GM10847 (cell line): ENCODE measurements at regions not wholly inside any gene's neighbourhood (a gene's known extent, or its start where the extent isn't known, plus 50 kb on each side); places are given as distances from the start of the nearest gene placed in this dataset.

Experiments used
- POLR2A ChIP-seq: IDR thresholded peaks from 2 replicates; pipeline ENCODE4 v1.6.1; 2011; ENCODE audit not compliant: insufficient read length; ENCODE audit errors: extremely low read depth

GRCh38 chr6:14882394-14883026 lies 363.4 kb upstream of the JARID2 start:
- no peak for TF ChIP-seq POLR2A

DNA sequence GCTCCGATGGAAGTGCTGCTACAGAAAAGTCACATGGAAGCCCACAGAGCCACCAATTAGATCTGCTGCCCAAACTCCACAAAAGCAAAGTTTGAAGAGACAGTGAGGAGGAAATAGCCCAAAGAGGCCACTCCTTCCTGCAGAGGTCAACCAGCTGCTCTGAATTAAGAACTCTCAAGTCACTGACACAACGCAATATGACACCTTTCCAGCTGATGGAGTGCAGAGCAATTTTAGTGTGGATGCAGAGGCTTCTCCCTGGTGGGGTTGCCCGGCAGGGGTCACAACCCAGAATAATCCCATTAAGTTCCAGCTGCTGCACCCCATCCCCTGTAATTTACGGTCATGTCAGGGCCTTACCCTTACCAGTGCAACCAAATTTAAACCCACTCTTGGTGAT lies 361.9 kb upstream of the JARID2 start:
- no peak for TF ChIP-seq POLR2A

DNA sequence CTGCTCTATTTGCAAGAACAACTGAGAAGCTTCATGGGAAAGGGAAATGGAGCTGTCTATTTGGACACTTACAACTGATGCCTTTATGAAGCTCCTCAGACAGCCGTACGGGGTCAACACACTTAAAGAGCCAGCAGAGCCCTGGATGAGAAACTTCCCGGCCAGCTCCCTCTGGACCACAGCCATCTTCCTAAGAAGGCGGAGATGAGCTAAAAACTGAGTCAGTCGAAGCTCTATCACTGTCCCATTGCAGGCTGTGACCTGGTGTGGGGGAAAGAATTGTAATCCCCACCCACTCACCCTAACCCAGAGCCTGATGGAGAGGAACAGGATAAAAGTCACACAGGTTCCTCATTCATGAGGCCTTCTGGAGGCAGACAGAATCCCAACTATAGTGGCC lies 360.4 kb upstream of the JARID2 start:
- TF ChIP-seq POLR2A, result no peak

- TF ChIP-seq POLR2A, result no peak
Observed at GRCh38 chr6:14887181-14887580, 358.7 kb upstream of the JARID2 start.

- no peak for TF ChIP-seq POLR2A
Observed at GRCh38 chr6:14887986-14888574, 357.8 kb upstream of the JARID2 start.

GRCh38 chr6:14888575-14889000 lies 357.3 kb upstream of the JARID2 start:
- no peak for TF ChIP-seq POLR2A

DNA sequence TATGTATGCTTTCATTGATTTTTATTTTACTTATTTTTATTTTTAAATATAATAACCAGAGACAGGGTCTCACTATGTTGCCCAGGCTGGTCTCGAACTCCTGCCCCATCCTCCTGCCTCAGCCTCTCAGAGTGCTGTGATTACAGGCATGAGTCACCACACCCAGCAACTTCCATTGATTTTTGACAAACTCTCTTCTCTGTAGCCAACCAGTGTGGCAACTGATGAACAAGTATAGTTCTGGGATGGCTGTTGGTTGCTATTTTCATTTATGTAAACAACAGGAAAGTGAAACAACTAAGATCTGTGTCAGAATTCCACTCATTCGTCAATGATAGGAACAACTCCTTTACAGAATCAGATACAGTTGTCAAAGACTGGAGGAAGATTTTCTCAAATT lies 356.7 kb upstream of the JARID2 start:
- no peak for TF ChIP-seq POLR2A

DNA sequence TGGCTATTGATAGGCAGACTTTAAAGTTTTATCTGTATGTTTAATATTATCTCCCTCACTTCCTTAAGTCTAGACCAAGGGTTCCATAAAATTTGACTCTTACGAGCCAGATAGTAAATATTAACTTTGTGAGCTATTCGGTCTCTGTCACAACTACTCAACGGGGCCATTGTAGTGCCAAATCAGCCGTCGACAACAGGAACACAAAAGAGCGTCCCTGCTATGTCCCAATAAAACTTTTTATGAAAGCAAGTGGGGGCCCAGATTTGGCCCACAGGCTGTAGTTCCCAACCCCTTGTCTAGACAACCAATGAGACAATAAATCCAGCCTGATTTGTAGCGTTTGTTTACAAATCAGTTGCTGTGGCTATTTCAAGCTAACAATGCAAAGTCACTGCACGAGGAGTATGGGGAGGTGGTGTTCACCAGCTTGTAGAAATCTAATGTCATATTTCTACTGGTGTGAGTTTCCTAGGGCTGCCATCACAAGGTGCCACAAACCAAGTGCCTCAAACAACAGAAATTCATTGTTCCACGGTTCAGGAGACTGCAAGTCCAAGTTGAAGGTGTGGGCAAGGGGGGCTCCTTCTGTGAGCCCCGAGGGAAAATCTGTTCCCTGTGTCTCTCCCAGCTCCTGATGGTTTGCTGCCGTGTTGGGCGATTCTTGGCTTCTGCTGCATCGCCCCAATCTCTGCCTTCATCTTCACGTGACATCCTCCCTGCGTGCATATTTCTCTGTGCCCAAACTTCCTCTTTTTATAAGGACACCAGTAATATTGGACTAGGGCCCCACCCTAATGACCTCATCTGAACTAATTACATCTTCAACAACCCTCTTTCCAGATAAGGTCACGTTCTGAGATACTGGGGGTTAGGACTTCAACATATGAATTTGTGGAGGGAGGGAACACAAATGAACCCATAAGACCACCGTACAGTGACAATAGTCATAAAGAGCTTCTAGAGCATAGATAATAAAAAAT lies 356.0 kb upstream of the JARID2 start:
- TF ChIP-seq POLR2A, result no peak

DNA sequence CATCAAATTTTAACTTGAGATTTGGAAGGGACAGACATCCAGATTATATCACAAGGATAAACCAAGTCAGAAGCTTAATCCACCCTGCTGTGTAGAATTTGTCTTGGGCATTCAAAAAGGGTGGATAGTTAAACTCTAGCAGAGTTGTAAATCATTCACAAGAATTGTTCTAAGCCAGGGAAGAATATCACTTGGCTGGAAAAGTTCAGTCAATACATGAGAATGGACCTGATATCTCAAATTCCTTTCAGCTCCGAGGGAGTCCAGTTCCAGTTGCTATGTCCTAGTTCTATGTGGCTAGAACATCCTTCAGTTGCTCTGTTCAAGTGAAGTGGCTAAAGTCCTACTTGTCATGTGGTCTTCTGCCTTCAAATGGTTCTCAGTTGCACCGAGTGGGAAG lies 351.8 kb upstream of the JARID2 start:
- TF ChIP-seq POLR2A, result no peak

DNA sequence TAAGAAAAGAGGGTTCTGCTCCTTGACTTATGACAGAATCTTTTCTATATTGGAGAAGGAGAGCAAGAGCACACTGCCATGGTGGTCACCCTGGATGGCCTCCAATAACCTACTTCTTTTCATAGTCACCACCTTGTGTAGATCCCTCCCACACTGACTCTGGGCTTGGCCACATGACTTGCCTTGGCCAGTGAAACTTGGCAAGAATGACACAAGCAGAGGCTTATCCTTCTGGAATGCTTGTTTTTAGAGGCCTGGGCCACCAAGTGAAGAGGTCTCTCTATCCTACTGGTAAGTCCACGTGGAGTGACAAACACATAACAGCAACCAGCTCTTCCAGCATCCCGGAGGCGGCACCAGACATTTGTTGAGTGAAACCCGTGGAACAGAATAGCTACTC lies 349.4 kb upstream of the JARID2 start:
- TF ChIP-seq POLR2A, result no peak

DNA sequence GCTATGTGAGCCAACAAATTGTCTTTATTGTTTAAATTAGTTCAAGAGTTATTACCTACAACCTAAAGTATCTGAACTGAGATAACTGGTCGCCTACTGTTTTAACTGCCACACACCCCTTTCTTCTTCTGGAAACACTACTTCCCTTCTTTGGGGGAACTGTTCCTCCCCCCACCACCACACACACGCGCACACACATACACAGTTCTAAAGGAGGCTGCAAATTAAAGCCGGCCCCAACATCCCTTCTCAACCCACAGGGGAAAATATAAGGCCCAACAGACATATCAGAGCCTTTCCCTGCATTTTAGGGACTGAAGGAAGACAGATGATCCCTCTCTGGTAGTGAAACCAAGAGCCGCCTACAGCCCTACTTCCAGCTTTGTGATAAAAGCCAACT lies 348.0 kb upstream of the JARID2 start:
- no peak for TF ChIP-seq POLR2A

- TF ChIP-seq POLR2A, result no peak
Observed at GRCh38 chr6:14900919-14901318, 344.9 kb upstream of the JARID2 start.

DNA sequence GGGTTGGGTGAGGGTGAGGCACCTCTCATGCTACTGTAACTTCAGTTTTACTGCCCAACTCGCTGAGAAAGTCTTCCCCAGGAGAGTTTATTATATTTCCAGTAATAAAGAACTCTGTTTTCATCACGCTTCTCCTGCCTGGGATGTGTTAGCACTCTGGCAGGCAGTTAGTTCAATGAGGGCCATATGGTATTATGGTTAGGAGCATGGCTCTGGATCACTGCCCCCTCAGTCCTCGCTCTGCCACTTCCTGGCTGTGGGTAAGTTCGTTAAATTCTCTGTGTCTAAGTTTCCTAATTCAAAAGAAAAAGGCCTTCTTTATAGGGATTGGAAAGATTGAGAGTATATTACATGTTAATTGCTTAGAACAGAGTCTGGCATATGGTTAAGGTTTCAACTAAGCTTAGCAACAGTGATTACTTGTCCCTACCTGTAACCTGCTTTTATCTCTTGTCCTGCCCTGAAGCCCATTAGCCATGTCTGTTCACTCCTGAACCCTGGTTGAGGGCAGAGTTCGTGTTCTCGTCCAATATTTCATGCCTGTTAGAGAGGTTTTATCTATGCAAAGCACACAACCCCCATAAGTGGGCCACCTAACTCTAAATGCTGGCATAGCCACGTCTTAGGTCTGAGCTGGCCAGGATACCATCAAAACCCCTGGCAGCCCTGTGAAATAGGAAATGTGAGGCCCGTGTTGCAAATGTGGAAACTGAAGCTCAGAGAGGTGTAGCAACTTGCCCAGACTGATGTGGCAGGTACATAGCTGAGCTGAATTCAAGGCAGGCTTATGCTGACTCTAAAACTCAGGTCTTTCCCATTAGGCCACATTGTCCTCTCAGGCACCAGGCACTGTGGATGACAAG lies 342.5 kb upstream of the JARID2 start:
- TF ChIP-seq POLR2A, result no peak

DNA sequence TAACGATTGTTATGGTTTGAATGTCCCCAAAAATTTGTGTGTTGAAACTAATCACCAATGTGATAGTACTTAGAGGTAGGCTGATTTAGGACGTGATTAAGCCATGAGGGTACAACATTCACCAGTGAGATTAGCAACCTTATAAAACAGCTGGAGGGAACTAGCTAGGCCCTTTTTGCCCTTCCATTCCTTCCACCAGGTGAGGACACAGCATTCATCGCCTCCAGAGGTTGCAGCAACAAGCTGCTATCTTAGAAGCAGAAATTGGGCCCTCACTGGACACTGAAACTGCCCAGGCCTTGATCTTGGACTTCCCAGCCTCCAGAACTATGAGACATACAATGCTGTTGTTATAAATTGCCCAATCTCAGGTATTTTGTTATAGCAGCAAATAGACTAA lies 340.7 kb upstream of the JARID2 start:
- TF ChIP-seq POLR2A, result no peak

GRCh38 chr6:14906621-14907020 lies 339.2 kb upstream of the JARID2 start:
- TF ChIP-seq POLR2A, result no peak
